ENCODE measurements at regions not wholly inside any gene's neighbourhood (a gene's known extent, or its start where the extent isn't known, plus 50 kb on each side); places are given as distances from the start of the nearest gene placed in this dataset.

GRCh38 chr4:147328189-147328588 lies 152.7 kb upstream of the EDNRA start:
- TF ChIP-seq POLR2A (IDR thresholded peaks at IDR 0.05): no peak
- TF ChIP-seq CTCF (IDR thresholded peaks at IDR 0.05): no peak
